Endodermal cell (in vitro differentiated cells): ENCODE measurements at regions not wholly inside any gene's neighbourhood (a gene's known extent, or its start where the extent isn't known, plus 50 kb on each side); places are given as distances from the start of the nearest gene placed in this dataset.

Source experiments
- DNase-seq: peaks from one replicate; pipeline ENCODE4 v3.0.0-alpha.2; 2017
- H3K27ac ChIP-seq: 2 replicates; pipeline ENCODE4 v1.5.1; 2013; ENCODE audit warnings: mild to moderate bottlenecking, low read depth, low read length, moderate library complexity
- H3K27me3 ChIP-seq: 2 replicates; pipeline ENCODE4 v1.6.1; 2013; ENCODE audit warnings: mild to moderate bottlenecking, low read length, moderate library complexity; ENCODE audit not compliant: insufficient read depth, control insufficient read depth, poor library complexity, severe bottlenecking
- H3K36me3 ChIP-seq: 2 replicates; pipeline ENCODE4 v1.7.0; 2013; ENCODE audit warnings: mild to moderate bottlenecking, low read length, moderate library complexity; ENCODE audit not compliant: control insufficient read depth, insufficient read depth
- H3K4me1 ChIP-seq: one replicate; pipeline ENCODE4 v1.7.0; 2013; ENCODE audit warnings: low read length; ENCODE audit not compliant: control insufficient read depth, insufficient read depth
- H3K4me3 ChIP-seq: 2 replicates; pipeline ENCODE4 v1.5.1; 2013; ENCODE audit warnings: mild to moderate bottlenecking, low read length, moderate library complexity
- H3K9ac ChIP-seq: 2 replicates; pipeline ENCODE4 v1.6.1; 2013; ENCODE audit warnings: mild to moderate bottlenecking, low read length, moderate library complexity; ENCODE audit not compliant: poor library complexity, severe bottlenecking; ENCODE audit errors: extremely low read depth
- H3K9me3 ChIP-seq: 2 replicates; pipeline ENCODE4 v1.6.1; 2013; ENCODE audit warnings: mild to moderate bottlenecking, low read length, moderate library complexity; ENCODE audit not compliant: control insufficient read depth
- H3K27ac Mint-ChIP-seq: 2 replicates; pipeline ENCODE4 v1.8.0; 2020; ENCODE audit warnings: mixed read lengths
- H3K27me3 Mint-ChIP-seq: 2 replicates; pipeline ENCODE4 v1.8.0; 2021; ENCODE audit warnings: mild to moderate bottlenecking, mixed read lengths; ENCODE audit not compliant: insufficient read depth
- H3K36me3 Mint-ChIP-seq: 2 replicates; pipeline ENCODE4 v1.8.0; 2020; ENCODE audit warnings: low read depth, mixed read lengths
- H3K4me1 Mint-ChIP-seq: 2 replicates; pipeline ENCODE4 v1.8.0; 2020; ENCODE audit warnings: mixed read lengths
- H3K4me3 Mint-ChIP-seq: 2 replicates; pipeline ENCODE4 v1.8.0; 2020; ENCODE audit warnings: mild to moderate bottlenecking, moderate library complexity, mixed read lengths
- H3K9me3 Mint-ChIP-seq: 2 replicates; pipeline ENCODE4 v1.8.0; 2020; ENCODE audit warnings: mild to moderate bottlenecking, mixed read lengths
- CTCF ChIP-seq: fragments of 200-600 bp; sonication (generic); conservative IDR thresholded peaks from 2 replicates; pipeline ENCODE4 v1.5.0; 2021; ENCODE audit warnings: antibody characterized with exemption, mild to moderate bottlenecking
- WGBS, 2 experiments: methylation state at CpG; one replicate each; pipeline versions ENCODE4 v1.1.5 to v1.1.7; 2013; ENCODE audit warnings: missing lambda C conversion rate in 2 of 2, mixed read lengths in 1 of 2; ENCODE audit not compliant: insufficient coverage in 1 of 2, insufficient read length in 1 of 2; 5-methylcytosine and 5-hydroxymethylcytosine counted together

- no peaks in the 10 kb centered on the region for H3K4me1 ChIP-seq
- no peak overlapping the region for H3K27ac Mint-ChIP-seq
- WGBS, 2 experiments: 76 to 100% methylated on average over 1 to 4 of the region's 4 CpGs
- H3K9me3 ChIP-seq: no peaks in the 10 kb centered on the region
- no peak overlapping the region for H3K27ac ChIP-seq
- H3K27me3 Mint-ChIP-seq: no peaks in the 10 kb centered on the region
- H3K36me3 Mint-ChIP-seq: no peaks in the 10 kb centered on the region
- H3K9ac ChIP-seq: no peak overlapping the region
- no peaks in the 10 kb centered on the region for H3K4me1 Mint-ChIP-seq
- no peaks in the 10 kb centered on the region for H3K27me3 ChIP-seq
- DNase-seq: no peak
- TF ChIP-seq CTCF: no peak
- no peak overlapping the region for H3K4me3 Mint-ChIP-seq
- no peaks in the 10 kb centered on the region for H3K9me3 Mint-ChIP-seq
- no peaks in the 10 kb centered on the region for H3K36me3 ChIP-seq
- no peak overlapping the region for H3K4me3 ChIP-seq
Observed at GRCh38 chr4:32929796-32930699, 2209.9 kb downstream of the PCDH7 start.

- no peaks in the 10 kb centered on the region for H3K4me1 ChIP-seq
- 75% methylated on average over 1 of the region's 1 CpG; no CpG with 5 or more reads in 1 of the 2 experiments for WGBS, 2 experiments
- no peaks in the 10 kb centered on the region for H3K36me3 ChIP-seq
- no peak overlapping the region for H3K9ac ChIP-seq
- no peaks in the 10 kb centered on the region for H3K9me3 ChIP-seq
- Mint-ChIP-seq H3K9me3 (no peaks in the 10 kb centered on the region), H3K4me3 (no peak overlapping the region), H3K4me1 (no peaks in the 10 kb centered on the region), H3K36me3 (no peaks in the 10 kb centered on the region), H3K27ac (no peak overlapping the region), H3K27me3 (no peaks in the 10 kb centered on the region)
- H3K27me3 ChIP-seq: no peaks in the 10 kb centered on the region
- no peak for DNase-seq
- H3K27ac ChIP-seq: no peak overlapping the region
- TF ChIP-seq CTCF: no peak
- H3K4me3 ChIP-seq: no peak overlapping the region
Observed at GRCh38 chr4:32930700-32931099, 2210.5 kb downstream of the PCDH7 start.

GRCh38 chr4:32931475-32931874, 2211.3 kb downstream of the PCDH7 start:
- H3K36me3 Mint-ChIP-seq: no peaks in the 10 kb centered on the region
- 51% methylated on average over 3 of the region's 3 CpGs; no CpG with 5 or more reads in 1 of the 2 experiments for WGBS, 2 experiments
- no peak overlapping the region for H3K4me3 Mint-ChIP-seq
- no peak for DNase-seq
- H3K36me3 ChIP-seq: no peaks in the 10 kb centered on the region
- H3K9me3 Mint-ChIP-seq: no peaks in the 10 kb centered on the region
- no peaks in the 10 kb centered on the region for H3K27me3 Mint-ChIP-seq
- H3K4me1 ChIP-seq: no peaks in the 10 kb centered on the region
- H3K27ac Mint-ChIP-seq: no peak overlapping the region
- H3K4me3 ChIP-seq: no peak overlapping the region
- no peak overlapping the region for H3K27ac ChIP-seq
- no peak for TF ChIP-seq CTCF
- H3K9ac ChIP-seq: no peak overlapping the region
- H3K27me3 ChIP-seq: no peaks in the 10 kb centered on the region
- no peaks in the 10 kb centered on the region for H3K4me1 Mint-ChIP-seq
- no peaks in the 10 kb centered on the region for H3K9me3 ChIP-seq
